ENCODE measurements at regions not wholly inside any gene's neighbourhood (a gene's known extent, or its start where the extent isn't known, plus 50 kb on each side); places are given as distances from the start of the nearest gene placed in this dataset.

GRCh38 chr13:110045202-110045601 lies 258.8 kb upstream of the IRS2 start:
- WGBS = 84% methylated on average over 10 of the region's 10 CpGs
- DNase-seq (ENCODE audit: low spot score) = no peak
- no peaks in the 10 kb centered on the region for H3K36me3 ChIP-seq (ENCODE audit: control insufficient read depth in 4 of 4, insufficient read depth in 3 of 4, low read depth in 1 of 4, low read length in 3 of 4)
- no peaks in the 10 kb centered on the region for H3K9me3 ChIP-seq (ENCODE audit: control insufficient read depth in 4 of 4, low read length in 3 of 4)
- H3K27ac ChIP-seq (ENCODE audit: low read depth in 1 of 2, low read length in 2 of 2) = peak overlapping the region in 1 of 2 donors; percentile 73
- H3K4me1 ChIP-seq (ENCODE audit: control insufficient read depth in 4 of 4, insufficient read depth in 4 of 4, low read length in 3 of 4) = peaks cover 10 to 20% (median 15%) of the 10 kb centered on the region in 4 donors
- TF ChIP-seq SP1 (IDR thresholded peaks at IDR 0.05) = no peak
- no peak for TF ChIP-seq RXRA (IDR thresholded peaks at IDR 0.05)
- TF ChIP-seq, protein P1, sequence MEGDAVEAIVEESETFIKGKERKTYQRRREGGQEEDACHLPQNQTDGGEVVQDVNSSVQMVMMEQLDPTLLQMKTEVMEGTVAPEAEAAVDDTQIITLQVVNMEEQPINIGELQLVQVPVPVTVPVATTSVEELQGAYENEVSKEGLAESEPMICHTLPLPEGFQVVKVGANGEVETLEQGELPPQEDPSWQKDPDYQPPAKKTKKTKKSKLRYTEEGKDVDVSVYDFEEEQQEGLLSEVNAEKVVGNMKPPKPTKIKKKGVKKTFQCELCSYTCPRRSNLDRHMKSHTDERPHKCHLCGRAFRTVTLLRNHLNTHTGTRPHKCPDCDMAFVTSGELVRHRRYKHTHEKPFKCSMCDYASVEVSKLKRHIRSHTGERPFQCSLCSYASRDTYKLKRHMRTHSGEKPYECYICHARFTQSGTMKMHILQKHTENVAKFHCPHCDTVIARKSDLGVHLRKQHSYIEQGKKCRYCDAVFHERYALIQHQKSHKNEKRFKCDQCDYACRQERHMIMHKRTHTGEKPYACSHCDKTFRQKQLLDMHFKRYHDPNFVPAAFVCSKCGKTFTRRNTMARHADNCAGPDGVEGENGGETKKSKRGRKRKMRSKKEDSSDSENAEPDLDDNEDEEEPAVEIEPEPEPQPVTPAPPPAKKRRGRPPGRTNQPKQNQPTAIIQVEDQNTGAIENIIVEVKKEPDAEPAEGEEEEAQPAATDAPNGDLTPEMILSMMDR (IDR thresholded peaks at IDR 0.05; ENCODE audit: low read depth, low read length, missing input control) = no peak
- no peak for TF ChIP-seq JUND (IDR thresholded peaks at IDR 0.05)
- TF ChIP-seq, protein P2, sequence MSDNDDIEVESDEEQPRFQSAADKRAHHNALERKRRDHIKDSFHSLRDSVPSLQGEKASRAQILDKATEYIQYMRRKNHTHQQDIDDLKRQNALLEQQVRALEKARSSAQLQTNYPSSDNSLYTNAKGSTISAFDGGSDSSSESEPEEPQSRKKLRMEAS (IDR thresholded peaks at IDR 0.05) = no peak
- TF ChIP-seq FOXA2 (IDR thresholded peaks at IDR 0.05) = no peak
- no peak for TF ChIP-seq YY1 (IDR thresholded peaks at IDR 0.05)
- TF ChIP-seq HNF4G (IDR thresholded peaks at IDR 0.05) = no peak
- TF ChIP-seq RAD21 (IDR thresholded peaks at IDR 0.05) = no peak
- TF ChIP-seq TAF1 (conservative IDR thresholded peaks at IDR 0.05) = no peak
- no peak for TF ChIP-seq FOXA1 (IDR thresholded peaks at IDR 0.05)
- TF ChIP-seq, protein P3, sequence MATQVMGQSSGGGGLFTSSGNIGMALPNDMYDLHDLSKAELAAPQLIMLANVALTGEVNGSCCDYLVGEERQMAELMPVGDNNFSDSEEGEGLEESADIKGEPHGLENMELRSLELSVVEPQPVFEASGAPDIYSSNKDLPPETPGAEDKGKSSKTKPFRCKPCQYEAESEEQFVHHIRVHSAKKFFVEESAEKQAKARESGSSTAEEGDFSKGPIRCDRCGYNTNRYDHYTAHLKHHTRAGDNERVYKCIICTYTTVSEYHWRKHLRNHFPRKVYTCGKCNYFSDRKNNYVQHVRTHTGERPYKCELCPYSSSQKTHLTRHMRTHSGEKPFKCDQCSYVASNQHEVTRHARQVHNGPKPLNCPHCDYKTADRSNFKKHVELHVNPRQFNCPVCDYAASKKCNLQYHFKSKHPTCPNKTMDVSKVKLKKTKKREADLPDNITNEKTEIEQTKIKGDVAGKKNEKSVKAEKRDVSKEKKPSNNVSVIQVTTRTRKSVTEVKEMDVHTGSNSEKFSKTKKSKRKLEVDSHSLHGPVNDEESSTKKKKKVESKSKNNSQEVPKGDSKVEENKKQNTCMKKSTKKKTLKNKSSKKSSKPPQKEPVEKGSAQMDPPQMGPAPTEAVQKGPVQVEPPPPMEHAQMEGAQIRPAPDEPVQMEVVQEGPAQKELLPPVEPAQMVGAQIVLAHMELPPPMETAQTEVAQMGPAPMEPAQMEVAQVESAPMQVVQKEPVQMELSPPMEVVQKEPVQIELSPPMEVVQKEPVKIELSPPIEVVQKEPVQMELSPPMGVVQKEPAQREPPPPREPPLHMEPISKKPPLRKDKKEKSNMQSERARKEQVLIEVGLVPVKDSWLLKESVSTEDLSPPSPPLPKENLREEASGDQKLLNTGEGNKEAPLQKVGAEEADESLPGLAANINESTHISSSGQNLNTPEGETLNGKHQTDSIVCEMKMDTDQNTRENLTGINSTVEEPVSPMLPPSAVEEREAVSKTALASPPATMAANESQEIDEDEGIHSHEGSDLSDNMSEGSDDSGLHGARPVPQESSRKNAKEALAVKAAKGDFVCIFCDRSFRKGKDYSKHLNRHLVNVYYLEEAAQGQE (IDR thresholded peaks at IDR 0.05) = no peak
- TF ChIP-seq EGR1 (IDR thresholded peaks at IDR 0.05; ENCODE audit: low read depth in 2 of 2) = no peak
- TF ChIP-seq, protein P4, sequence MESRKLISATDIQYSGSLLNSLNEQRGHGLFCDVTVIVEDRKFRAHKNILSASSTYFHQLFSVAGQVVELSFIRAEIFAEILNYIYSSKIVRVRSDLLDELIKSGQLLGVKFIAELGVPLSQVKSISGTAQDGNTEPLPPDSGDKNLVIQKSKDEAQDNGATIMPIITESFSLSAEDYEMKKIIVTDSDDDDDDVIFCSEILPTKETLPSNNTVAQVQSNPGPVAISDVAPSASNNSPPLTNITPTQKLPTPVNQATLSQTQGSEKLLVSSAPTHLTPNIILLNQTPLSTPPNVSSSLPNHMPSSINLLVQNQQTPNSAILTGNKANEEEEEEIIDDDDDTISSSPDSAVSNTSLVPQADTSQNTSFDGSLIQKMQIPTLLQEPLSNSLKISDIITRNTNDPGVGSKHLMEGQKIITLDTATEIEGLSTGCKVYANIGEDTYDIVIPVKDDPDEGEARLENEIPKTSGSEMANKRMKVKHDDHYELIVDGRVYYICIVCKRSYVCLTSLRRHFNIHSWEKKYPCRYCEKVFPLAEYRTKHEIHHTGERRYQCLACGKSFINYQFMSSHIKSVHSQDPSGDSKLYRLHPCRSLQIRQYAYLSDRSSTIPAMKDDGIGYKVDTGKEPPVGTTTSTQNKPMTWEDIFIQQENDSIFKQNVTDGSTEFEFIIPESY (IDR thresholded peaks at IDR 0.05) = no peak
- no peak for TF ChIP-seq GABPA (IDR thresholded peaks at IDR 0.05 in 1 of 2, conservative IDR thresholded peaks at IDR 0.05 in 1 of 2)
- TF ChIP-seq, protein P5, sequence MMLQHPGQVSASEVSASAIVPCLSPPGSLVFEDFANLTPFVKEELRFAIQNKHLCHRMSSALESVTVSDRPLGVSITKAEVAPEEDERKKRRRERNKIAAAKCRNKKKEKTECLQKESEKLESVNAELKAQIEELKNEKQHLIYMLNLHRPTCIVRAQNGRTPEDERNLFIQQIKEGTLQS (IDR thresholded peaks at IDR 0.05) = no peak
- no peak for TF ChIP-seq HNF4A (conservative IDR thresholded peaks at IDR 0.05)
- TF ChIP-seq NR2F2 (IDR thresholded peaks at IDR 0.05) = no peak
- peak overlapping the region in 2 of 3 donors; percentile 30 to 31 for H3K4me3 ChIP-seq (ENCODE audit: low read depth in 1 of 3, low read length in 3 of 3)
- peak overlapping the region in 1 of 2 donors; percentile 69 for H3K9ac ChIP-seq (ENCODE audit: low read depth in 1 of 2, low read length in 2 of 2)
- no peaks in the 10 kb centered on the region for H3K27me3 ChIP-seq (ENCODE audit: control insufficient read depth in 4 of 4, insufficient read depth in 4 of 4, low read length in 3 of 4)
